A549 (cell line): ENCODE measurements at regions not wholly inside any gene's neighbourhood (a gene's known extent, or its start where the extent isn't known, plus 50 kb on each side); places are given as distances from the start of the nearest gene placed in this dataset.

Experiments
- ATAC-seq, 2 experiments: fragments of 200-7000 bp in 1 of 2; fragments of >200 bp in 1 of 2; cut with Nextera tagmentation in 1 of 2; cut with Tn5 transposase in 1 of 2; 3 replicates each; pipeline versions ENCODE4 v1.8.0 to v1.9.1; 2018 to 2020; ENCODE audit warnings: mild to moderate bottlenecking in 1 of 2, moderate library complexity in 1 of 2
- CTCF ChIA-PET: fragments of 300-600 bp; sonication (Branson Sonifier 250); formaldehyde crosslinking; extraction: SDS; loops from one replicate; lab custom pipeline; 2021; ENCODE audit warnings: antibody characterized with exemption, inconsistent platforms; lab: Yijun Ruan, JAX
- POLR2A ChIA-PET: fragments of 350-600 bp; formaldehyde crosslinking; extraction: SDS; loops from one replicate; lab custom pipeline; 2021; ENCODE audit warnings: antibody characterized with exemption, inconsistent platforms; lab: Yijun Ruan, JAX
- DNase-seq, 2 experiments: peaks; one replicate each; pipeline versions ENCODE4 v3.0.0 to v3.0.0-alpha.2; 2011 to 2016; ENCODE audit warnings: low read depth in 1 of 2, low spot score in 1 of 2
- FAIRE-seq: peaks from 2 replicates; lab custom pipeline; 2011; peaks lifted over from hg19 to GRCh38; lab: Jason Lieb, UNC
- H3K27ac ChIP-seq, 2 experiments: fragments of >200 bp; sonication (Bioruptor Twin); formaldehyde crosslinking; 3 replicates each; pipeline ENCODE4 v1.5.1; 2016 to 2017
- H3K4me1 ChIP-seq: fragments of >200 bp; sonication (Bioruptor Twin); formaldehyde crosslinking; 3 replicates; pipeline ENCODE4 v1.6.1; 2016
- H3K4me2 ChIP-seq: fragments of >200 bp; sonication (Bioruptor Twin); formaldehyde crosslinking; 3 replicates; pipeline ENCODE4 v1.6.1; 2016
- H3K4me3 ChIP-seq: fragments of >200 bp; sonication (Bioruptor Twin); formaldehyde crosslinking; 3 replicates; pipeline ENCODE4 v1.5.1; 2016
- H3K9me3 ChIP-seq: fragments of >200 bp; sonication (Bioruptor Twin); formaldehyde crosslinking; 3 replicates; pipeline ENCODE4 v1.6.1; 2016
- BHLHE40 ChIP-seq: IDR thresholded peaks from 2 replicates; pipeline ENCODE4 v1.6.1; 2012; ENCODE audit warnings: low read depth, low read length, inconsistent platforms
- CEBPB ChIP-seq, 2 experiments: fragments of >200 bp in 1 of 2; sonication (Bioruptor Twin) in 1 of 2; formaldehyde crosslinking in 1 of 2; IDR thresholded peaks; 2 replicates each; pipeline ENCODE4 v1.6.1; 2012 to 2016
- EHMT2 ChIP-seq: fragments of 200-600 bp; sonication (generic); IDR thresholded peaks from 2 replicates; pipeline ENCODE4 v1.6.1; 2016; ENCODE audit warnings: antibody characterized with exemption, low read depth, mild to moderate bottlenecking, moderate library complexity
- EP300 ChIP-seq, 2 experiments: fragments of >200 bp; sonication (Bioruptor Twin); formaldehyde crosslinking; IDR thresholded peaks; 2 replicates in 1 of 2; 3 replicates in 1 of 2; pipeline ENCODE4 v1.6.1; 2016 to 2017
- GATA3 ChIP-seq: IDR thresholded peaks from 2 replicates; pipeline ENCODE4 v1.6.1; 2012; ENCODE audit warnings: borderline replicate concordance
- MYC ChIP-seq: IDR thresholded peaks from 2 replicates; pipeline ENCODE4 v1.6.1; 2012; ENCODE audit warnings: mild to moderate bottlenecking, inconsistent platforms, low read length, improper control_type of control experiment, borderline replicate concordance
- NFE2L2 ChIP-seq: fragments of 150-350 bp; conservative IDR thresholded peaks from 2 replicates; pipeline ENCODE4 v1.6.1; 2014; ENCODE audit warnings: low read length
- PHF8 ChIP-seq: fragments of 200-600 bp; sonication (generic); IDR thresholded peaks from 2 replicates; pipeline ENCODE4 v1.6.1; 2016; ENCODE audit warnings: low read depth, mild to moderate bottlenecking, antibody characterized with exemption, moderate library complexity, borderline replicate concordance
- POLR2A ChIP-seq: IDR thresholded peaks from 2 replicates; pipeline ENCODE4 v1.6.1; 2012; ENCODE audit warnings: mild to moderate bottlenecking, low read length
- RAD21 ChIP-seq, 2 experiments: fragments of >200 bp in 1 of 2; sonication (Bioruptor Twin) in 1 of 2; formaldehyde crosslinking in 1 of 2; IDR thresholded peaks in 1 of 2; conservative IDR thresholded peaks in 1 of 2; 2 replicates in 1 of 2; 3 replicates in 1 of 2; pipeline ENCODE4 v1.6.1; 2012 to 2018; ENCODE audit warnings: inconsistent platforms in 1 of 2
- RNF2 ChIP-seq: fragments of 200-600 bp; sonication (generic); IDR thresholded peaks from 2 replicates; pipeline ENCODE4 v1.6.1; 2016; ENCODE audit warnings: low read depth, mild to moderate bottlenecking, antibody characterized with exemption, moderate library complexity, borderline replicate concordance
- SREBF2 ChIP-seq: fragments of 450-650 bp; IDR thresholded peaks from 2 replicates; pipeline ENCODE4 v1.6.1; 2014; ENCODE audit warnings: mild to moderate bottlenecking, moderate library complexity
- TP53 ChIP-seq: fragments of 250-450 bp; sonication (Bioruptor Pico); IDR thresholded peaks from 2 replicates; pipeline ENCODE4 v1.5.0; 2021; ENCODE audit warnings: mild to moderate bottlenecking, moderate library complexity
- ZC3H11A ChIP-seq: fragments of 450-650 bp; IDR thresholded peaks from 2 replicates; pipeline ENCODE4 v1.6.1; 2014; ENCODE audit warnings: antibody characterized with exemption, mild to moderate bottlenecking
- WGBS: methylation state at CpG from one replicate; pipeline ENCODE4 v1.1.6; 2017; ENCODE audit errors: missing lambda C conversion rate; 5-methylcytosine and 5-hydroxymethylcytosine counted together
- TF ChIP-seq, protein P1 (sequence below): fragments of 150-350 bp; IDR thresholded peaks from 2 replicates; pipeline ENCODE4 v1.6.1; 2014; ENCODE audit warnings: low read depth, mild to moderate bottlenecking, low read length
- TF ChIP-seq, protein P2 (sequence below): IDR thresholded peaks from 2 replicates; pipeline ENCODE4 v1.6.1; 2012
- TF ChIP-seq, protein P3 (sequence below): fragments of 200-600 bp; sonication (generic); IDR thresholded peaks from 2 replicates; pipeline ENCODE4 v1.6.1; 2016; ENCODE audit warnings: antibody characterized with exemption, mild to moderate bottlenecking, moderate library complexity
- TF ChIP-seq, protein P4 (sequence below): IDR thresholded peaks from 2 replicates; pipeline ENCODE4 v1.6.1; 2012; ENCODE audit warnings: low read depth, borderline replicate concordance
- TF ChIP-seq, protein P5 (sequence below): fragments of 250-450 bp; sonication (Bioruptor Pico); IDR thresholded peaks from 2 replicates; pipeline ENCODE4 v1.5.0; 2021; ENCODE audit warnings: mild to moderate bottlenecking, moderate library complexity, borderline replicate concordance
- TF ChIP-seq, protein P6 (sequence below): fragments of >200 bp; sonication (Bioruptor Twin); formaldehyde crosslinking; IDR thresholded peaks from 3 replicates; pipeline ENCODE4 v1.5.1; 2016

DNA sequence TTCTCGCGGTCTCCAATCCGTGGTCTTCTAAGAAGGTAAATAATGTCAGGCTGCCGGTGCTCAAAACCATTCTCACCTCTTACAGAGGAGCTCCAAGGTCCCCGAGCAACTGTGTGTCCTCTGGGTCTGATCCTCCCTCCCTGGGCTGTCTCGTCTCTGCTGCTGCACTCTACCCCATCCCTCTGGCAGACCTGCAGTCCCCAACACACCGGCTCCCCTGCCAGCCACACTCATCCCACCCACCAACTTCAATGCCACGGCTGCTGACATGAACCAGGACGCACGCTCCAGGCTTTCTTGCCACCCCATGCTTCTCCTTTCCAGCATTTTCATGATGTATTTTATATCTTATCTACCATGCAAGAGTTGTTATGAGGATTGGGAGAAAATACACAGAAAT, 559.5 kb upstream of the SALL3 start (continued):
- TF ChIP-seq, protein P1, sequence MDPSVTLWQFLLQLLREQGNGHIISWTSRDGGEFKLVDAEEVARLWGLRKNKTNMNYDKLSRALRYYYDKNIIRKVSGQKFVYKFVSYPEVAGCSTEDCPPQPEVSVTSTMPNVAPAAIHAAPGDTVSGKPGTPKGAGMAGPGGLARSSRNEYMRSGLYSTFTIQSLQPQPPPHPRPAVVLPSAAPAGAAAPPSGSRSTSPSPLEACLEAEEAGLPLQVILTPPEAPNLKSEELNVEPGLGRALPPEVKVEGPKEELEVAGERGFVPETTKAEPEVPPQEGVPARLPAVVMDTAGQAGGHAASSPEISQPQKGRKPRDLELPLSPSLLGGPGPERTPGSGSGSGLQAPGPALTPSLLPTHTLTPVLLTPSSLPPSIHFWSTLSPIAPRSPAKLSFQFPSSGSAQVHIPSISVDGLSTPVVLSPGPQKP, result no peak
- no peak for TF ChIP-seq MYC
- TF ChIP-seq, protein P2, sequence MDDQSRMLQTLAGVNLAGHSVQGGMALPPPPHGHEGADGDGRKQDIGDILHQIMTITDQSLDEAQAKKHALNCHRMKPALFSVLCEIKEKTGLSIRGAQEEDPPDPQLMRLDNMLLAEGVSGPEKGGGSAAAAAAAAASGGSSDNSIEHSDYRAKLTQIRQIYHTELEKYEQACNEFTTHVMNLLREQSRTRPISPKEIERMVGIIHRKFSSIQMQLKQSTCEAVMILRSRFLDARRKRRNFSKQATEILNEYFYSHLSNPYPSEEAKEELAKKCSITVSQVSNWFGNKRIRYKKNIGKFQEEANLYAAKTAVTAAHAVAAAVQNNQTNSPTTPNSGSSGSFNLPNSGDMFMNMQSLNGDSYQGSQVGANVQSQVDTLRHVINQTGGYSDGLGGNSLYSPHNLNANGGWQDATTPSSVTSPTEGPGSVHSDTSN, result no peak
- no peak for TF ChIP-seq POLR2A
- TF ChIP-seq CEBPB (IDR thresholded peaks at IDR 0.05), result no peak
- TF ChIP-seq ZC3H11A, result no peak
- no peak for TF ChIP-seq EHMT2
- TF ChIP-seq RNF2, result no peak
- no peak for TF ChIP-seq SREBF2

DNA sequence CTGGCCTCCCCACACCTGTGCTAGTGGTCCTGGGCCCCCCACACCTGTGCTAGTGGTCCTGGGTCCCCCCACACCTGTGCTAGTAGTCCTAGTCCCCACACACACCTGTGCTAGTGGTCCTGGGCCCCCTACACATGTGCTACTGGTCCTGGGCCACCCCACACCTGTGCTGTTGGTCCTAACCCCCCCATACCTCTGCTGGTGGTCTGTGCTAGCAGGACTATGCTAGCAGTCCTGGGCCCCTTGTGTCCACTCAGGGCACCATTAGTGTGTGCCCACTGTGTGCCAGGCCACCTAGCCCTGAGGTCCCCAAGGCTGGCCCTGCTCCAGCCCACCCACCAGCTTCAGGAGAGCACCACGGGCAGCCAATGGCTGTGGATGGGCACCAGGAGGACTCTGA, 558.2 kb upstream of the SALL3 start:
- no peaks in the 10 kb centered on the region for H3K4me1 ChIP-seq
- no peak overlapping the region for H3K4me3 ChIP-seq
- no peak overlapping the region for H3K27ac ChIP-seq
- no CpG with 5 or more reads among the region's 1 CpG for WGBS
- ATAC-seq (no peak), FAIRE-seq (no peak), DNase-seq (no peak)
- TF ChIP-seq, protein P3, sequence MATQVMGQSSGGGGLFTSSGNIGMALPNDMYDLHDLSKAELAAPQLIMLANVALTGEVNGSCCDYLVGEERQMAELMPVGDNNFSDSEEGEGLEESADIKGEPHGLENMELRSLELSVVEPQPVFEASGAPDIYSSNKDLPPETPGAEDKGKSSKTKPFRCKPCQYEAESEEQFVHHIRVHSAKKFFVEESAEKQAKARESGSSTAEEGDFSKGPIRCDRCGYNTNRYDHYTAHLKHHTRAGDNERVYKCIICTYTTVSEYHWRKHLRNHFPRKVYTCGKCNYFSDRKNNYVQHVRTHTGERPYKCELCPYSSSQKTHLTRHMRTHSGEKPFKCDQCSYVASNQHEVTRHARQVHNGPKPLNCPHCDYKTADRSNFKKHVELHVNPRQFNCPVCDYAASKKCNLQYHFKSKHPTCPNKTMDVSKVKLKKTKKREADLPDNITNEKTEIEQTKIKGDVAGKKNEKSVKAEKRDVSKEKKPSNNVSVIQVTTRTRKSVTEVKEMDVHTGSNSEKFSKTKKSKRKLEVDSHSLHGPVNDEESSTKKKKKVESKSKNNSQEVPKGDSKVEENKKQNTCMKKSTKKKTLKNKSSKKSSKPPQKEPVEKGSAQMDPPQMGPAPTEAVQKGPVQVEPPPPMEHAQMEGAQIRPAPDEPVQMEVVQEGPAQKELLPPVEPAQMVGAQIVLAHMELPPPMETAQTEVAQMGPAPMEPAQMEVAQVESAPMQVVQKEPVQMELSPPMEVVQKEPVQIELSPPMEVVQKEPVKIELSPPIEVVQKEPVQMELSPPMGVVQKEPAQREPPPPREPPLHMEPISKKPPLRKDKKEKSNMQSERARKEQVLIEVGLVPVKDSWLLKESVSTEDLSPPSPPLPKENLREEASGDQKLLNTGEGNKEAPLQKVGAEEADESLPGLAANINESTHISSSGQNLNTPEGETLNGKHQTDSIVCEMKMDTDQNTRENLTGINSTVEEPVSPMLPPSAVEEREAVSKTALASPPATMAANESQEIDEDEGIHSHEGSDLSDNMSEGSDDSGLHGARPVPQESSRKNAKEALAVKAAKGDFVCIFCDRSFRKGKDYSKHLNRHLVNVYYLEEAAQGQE, result no peak
- TF ChIP-seq, protein P4, sequence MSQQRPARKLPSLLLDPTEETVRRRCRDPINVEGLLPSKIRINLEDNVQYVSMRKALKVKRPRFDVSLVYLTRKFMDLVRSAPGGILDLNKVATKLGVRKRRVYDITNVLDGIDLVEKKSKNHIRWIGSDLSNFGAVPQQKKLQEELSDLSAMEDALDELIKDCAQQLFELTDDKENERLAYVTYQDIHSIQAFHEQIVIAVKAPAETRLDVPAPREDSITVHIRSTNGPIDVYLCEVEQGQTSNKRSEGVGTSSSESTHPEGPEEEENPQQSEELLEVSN, result no peak
- TF ChIP-seq RNF2 (no peak), SREBF2 (no peak), EP300 (IDR thresholded peaks at IDR 0.05) (no peak), TP53 (CRISPR knock-in tag) (no peak), GATA3 (no peak), NFE2L2 (no peak), RAD21 (conservative IDR thresholded peaks at IDR 0.05 in 1 of 2, IDR thresholded peaks at IDR 0.05 in 1 of 2) (no peak), BHLHE40 (no peak)
- CTCF ChIA-PET, result no interaction called here
- H3K9me3 ChIP-seq, result no peaks in the 10 kb centered on the region
- POLR2A ChIA-PET, result no interaction called here
- H3K4me2 ChIP-seq, result no peak overlapping the region

DNA sequence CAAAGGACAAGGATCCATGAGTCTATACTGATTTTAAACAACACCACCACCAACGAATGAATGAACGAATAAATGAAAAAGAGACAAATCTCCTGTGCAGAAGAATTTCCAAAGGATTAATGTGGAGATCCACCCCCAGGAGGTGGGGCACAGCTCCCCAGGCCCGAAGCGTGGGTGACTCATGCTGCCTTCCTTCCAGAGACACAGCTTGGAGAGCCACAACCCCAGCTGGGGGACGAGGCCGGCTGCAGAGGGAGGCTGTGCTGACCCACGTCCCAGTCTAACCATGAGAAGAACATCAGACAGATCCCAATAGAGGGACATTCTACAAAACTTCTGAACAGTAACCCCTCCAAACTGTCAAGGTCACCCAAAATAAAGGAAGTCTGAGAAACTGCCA, 557.3 kb upstream of the SALL3 start:
- no peak overlapping the region for H3K4me2 ChIP-seq
- ATAC-seq, result no peak
- FAIRE-seq, result no peak
- H3K27ac ChIP-seq, result no peak overlapping the region
- 9% methylated on average over 5 of the region's 7 CpGs for WGBS
- no peaks in the 10 kb centered on the region for H3K9me3 ChIP-seq
- no peaks in the 10 kb centered on the region for H3K4me1 ChIP-seq
- POLR2A ChIA-PET, result no interaction called here
- CTCF ChIA-PET, result no interaction called here
- DNase-seq, result no peak
- H3K4me3 ChIP-seq, result no peak overlapping the region
- TF ChIP-seq, protein P4, result no peak
- no peak for TF ChIP-seq PHF8
- TF ChIP-seq POLR2A, result no peak
- TF ChIP-seq, protein P5, sequence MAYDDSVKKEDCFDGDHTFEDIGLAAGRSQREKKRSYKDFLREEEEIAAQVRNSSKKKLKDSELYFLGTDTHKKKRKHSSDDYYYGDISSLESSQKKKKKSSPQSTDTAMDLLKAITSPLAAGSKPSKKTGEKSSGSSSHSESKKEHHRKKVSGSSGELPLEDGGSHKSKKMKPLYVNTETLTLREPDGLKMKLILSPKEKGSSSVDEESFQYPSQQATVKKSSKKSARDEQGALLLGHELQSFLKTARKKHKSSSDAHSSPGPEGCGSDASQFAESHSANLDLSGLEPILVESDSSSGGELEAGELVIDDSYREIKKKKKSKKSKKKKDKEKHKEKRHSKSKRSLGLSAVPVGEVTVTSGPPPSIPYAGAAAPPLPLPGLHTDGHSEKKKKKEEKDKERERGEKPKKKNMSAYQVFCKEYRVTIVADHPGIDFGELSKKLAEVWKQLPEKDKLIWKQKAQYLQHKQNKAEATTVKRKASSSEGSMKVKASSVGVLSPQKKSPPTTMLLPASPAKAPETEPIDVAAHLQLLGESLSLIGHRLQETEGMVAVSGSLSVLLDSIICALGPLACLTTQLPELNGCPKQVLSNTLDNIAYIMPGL, result no peak
- TF ChIP-seq, protein P6, sequence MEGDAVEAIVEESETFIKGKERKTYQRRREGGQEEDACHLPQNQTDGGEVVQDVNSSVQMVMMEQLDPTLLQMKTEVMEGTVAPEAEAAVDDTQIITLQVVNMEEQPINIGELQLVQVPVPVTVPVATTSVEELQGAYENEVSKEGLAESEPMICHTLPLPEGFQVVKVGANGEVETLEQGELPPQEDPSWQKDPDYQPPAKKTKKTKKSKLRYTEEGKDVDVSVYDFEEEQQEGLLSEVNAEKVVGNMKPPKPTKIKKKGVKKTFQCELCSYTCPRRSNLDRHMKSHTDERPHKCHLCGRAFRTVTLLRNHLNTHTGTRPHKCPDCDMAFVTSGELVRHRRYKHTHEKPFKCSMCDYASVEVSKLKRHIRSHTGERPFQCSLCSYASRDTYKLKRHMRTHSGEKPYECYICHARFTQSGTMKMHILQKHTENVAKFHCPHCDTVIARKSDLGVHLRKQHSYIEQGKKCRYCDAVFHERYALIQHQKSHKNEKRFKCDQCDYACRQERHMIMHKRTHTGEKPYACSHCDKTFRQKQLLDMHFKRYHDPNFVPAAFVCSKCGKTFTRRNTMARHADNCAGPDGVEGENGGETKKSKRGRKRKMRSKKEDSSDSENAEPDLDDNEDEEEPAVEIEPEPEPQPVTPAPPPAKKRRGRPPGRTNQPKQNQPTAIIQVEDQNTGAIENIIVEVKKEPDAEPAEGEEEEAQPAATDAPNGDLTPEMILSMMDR, result no peak
- TF ChIP-seq, protein P3, result no peak
